Activated T-cell treated with anti-CD3 and anti-CD28 coated beads, Interleukin-2, amount 50 U/mL, for 1 hour (primary cell): ENCODE measurements at regions not wholly inside any gene's neighbourhood (a gene's known extent, or its start where the extent isn't known, plus 50 kb on each side); places are given as distances from the start of the nearest gene placed in this dataset.

Source experiments
- DNase-seq: peaks from one replicate; pipeline ENCODE4 v3.0.0-alpha.2; 2020

DNA sequence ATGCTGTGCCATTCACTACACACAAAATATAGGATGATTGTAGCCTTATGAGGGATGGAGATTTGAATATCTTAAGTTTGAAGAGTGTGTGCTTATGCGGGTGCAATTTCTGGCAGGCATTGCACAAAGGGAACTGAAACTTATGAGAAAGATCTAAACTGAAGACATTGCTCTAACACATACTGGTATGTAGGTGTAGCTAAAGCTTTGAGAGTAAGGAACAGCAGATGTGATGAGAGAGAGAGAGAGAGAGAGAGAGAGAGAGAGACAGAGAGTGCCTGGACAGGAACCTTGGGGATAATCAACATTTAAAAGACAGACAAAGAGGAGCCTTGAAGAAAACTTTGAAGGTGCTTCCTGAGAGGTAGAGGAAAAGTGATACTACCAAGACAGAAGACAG is 379.7 kb downstream of the SPRY1 start:
- no peak for DNase-seq

DNA sequence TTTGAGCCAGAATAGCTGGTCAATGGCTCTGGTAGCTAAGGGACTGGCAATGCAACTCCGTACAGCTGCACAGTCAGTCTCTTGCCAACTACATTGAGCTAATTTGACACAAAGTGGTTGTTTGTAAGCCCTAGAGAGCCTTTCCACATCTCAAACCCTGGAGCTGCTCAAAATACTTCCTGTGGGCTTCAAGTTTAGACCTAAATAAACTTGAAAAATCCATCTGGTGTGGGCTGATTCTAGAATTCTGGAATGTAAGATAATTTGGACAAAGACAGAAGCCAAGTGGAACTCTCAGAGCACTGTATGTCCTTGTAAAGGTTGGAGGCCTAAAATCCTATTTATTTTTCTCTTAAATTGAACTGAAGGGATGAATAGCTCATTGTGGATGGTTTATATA is 380.8 kb downstream of the SPRY1 start:
- no peak for DNase-seq

DNA sequence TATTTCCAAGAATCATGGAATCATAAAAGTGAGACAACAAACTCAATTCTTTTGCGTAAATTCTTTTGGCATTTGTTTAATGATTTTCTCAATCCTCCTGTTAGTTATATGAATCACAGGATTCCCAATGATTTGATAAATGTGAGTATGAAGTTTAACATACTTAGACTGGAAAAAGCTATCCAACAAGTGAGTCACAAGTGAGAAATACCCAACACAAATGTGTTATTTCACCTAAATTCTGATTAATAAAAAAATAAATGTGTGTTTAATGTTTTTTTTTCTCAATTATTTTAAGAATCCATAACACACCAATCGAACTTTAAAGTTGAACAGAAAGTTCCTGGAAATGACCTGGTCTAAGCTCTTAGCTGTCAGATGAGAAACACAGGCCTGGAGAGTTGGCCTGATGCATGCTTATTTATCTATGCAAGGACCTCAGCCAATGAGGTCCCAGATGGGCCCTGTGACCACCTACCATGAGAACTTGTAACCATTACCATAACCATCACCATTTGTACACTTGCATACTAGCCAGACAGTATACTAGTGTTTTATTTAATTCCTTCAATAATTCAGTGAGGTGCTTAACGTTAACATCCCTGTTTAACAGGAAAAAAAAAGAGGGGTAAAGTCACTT is 386.7 kb downstream of the SPRY1 start:
- no peak for DNase-seq

DNA sequence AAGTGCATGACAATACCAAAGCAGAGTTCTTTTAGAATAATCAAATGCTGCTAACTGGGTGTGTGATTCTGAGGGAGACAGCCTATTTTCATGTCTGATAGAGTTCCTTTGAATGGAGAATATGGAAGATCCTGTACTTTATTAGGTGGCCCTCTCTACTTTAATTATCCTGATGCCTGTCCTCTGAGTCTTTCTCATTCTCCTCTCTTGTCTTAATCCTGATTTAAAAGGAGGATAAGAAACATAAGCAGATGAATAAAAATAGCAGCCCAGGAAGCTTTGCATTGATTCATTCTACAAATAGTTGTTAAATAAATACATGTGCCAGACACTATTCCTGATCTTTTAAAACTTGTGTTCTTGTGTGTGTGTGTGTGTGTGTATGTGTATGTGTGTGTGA is 387.3 kb downstream of the SPRY1 start:
- no peak for DNase-seq

DNA sequence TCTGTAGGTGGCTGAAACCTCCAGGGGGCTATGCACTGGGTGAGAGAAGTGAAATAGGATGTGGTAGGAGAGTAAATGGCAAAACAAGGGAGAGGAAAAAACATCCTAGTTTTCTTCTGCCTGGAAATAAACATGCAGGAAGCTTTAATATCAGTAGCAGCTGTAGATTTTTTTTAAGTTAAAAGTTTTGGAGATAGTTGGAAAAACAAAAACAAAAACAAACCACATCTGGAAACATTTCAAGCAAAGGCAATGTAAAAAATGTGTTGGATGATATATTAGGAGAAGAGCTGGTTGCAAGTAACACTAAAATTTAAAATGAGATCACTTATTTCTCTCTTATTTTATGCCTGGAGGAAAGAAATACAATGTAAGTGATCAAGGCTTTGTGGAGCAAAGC is 388.0 kb downstream of the SPRY1 start:
- no peak for DNase-seq

DNA sequence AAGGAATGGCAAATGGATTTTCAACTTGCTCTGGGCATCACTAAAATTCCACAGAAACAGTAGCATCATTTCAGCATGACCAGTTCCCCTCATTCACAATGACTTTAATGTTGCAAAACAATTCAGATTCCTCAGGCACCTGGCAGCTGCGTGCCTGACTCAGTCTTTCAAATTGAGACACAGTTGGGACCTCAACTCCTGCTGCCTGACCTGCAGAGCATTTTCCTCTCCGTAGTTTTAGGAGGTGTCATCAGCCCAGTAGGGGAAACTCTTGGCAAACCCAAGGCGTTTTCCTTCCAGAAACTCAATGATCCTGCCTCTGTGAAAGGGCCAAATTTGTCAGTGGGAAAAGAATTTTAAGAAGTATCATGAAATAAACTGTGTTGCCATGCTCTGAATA is 388.9 kb downstream of the SPRY1 start:
- no peak for DNase-seq

DNA sequence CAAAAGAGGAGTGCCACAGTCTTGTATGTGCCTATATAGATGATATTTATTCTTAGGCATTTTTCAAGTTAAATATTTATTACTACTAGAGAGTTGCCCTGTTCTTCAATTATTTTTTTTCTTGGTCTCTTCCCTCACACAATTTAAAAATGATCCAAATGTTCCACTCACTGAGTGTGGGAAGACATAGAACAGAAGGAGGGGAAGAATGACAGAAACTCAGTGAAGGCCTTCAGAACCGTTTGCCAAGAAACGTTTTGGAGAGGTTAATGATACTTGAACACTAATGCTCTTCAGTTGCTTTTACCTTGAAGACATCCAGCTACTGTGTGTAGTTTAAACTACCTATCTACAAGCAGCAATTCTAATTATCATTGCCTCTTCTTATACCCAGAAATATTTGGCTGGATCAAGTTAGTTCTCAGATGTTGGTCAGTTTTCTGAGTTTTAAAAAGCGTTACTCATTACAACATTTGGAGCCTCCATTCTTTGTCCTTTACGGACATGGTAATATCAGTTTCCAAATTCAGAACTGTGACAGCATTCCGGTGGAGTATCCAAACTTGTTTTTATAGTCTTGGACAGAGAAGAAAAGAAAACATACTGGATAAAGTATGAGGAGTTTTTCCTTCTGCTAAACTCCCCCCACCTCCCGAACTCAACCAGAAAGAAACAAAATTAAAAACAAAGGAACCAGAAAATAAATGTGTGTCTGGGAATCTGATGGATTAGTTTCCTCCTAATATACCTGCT is 389.7 kb downstream of the SPRY1 start:
- no peak for DNase-seq

DNA sequence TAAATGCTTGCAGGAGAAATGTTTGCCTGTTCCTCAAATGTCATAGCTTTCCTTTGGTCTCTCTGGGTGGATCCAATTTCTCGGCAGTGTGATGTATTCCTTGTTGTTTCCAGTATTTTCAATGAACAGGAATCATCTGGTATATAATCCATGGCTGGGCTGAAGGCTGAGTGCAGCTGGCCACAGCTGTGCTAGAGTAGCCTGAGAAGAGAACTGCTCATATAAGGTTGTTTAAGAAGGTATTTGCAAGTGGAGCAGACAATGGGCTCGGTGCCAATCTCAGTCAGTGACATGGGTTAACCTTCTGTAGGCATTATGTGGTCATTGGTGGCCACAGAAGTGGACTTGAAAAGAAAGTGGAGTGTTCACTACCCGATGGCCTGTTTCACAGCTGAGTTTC is 390.3 kb downstream of the SPRY1 start:
- no peak for DNase-seq

DNA sequence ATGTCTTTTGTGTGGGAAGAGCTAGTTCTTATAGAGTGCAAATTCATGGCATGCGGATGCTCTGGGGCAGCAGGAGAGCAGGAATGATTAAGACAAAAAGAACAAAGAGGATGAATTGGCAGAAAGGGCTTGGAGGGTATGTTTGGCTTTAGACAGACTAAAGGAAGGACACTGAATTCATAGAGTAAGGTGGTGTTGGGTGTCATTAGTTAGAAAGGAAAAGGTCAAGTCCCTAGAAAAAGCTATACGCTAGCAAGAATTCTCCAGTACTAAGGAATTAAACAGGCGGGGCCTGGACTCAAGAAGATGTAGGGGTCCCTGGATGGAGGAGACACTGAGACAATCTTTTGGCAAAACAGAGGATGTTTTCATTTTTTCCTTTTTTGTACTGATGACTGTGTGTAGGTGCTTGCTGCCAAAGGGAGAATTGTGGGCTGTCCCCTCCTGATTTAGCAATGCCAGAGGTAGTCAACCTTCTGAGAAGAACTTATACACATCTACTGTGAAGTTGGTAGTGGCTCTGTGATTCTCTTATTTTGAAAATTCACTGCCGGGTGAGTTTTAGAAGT is 391.0 kb downstream of the SPRY1 start:
- no peak for DNase-seq

DNA sequence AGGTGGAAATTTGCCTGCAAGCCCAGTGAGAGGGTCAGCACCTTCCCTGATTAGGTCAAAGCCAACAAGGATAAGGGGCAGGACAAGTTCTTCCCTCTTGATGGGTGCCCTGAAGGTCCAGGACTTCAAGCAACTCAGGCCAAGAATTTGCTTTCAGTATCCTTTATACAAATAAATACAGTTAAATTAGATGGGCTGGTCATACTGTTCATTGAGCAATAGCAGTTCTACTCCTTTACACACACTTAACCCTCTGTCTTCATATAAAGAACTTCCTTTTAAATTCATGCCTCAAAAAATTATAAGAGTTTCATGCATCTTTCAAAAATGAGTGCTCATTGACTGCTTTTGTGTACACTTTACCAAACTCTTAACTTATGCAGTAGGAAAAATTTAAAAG is 392.0 kb downstream of the SPRY1 start:
- DNase-seq, result no peak

DNA sequence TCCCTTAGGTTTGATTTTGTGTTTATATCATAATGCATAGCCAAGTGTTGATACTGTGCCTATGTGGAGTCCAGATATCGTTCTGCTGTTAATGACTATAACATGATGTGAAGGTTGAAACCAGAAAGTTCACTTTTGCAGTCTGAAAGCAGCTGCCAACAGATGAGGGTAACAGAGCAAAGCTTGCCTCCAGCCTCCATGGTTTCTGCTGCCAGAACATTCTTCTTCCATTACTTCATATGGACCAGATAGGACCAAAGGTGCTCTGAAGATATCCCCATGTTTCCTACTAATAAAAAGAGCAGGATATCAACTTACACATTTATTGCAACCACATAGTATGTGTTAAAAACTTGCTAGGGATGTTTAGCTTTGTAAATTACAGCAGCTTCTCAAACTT is 394.1 kb downstream of the SPRY1 start:
- no peak for DNase-seq

DNA sequence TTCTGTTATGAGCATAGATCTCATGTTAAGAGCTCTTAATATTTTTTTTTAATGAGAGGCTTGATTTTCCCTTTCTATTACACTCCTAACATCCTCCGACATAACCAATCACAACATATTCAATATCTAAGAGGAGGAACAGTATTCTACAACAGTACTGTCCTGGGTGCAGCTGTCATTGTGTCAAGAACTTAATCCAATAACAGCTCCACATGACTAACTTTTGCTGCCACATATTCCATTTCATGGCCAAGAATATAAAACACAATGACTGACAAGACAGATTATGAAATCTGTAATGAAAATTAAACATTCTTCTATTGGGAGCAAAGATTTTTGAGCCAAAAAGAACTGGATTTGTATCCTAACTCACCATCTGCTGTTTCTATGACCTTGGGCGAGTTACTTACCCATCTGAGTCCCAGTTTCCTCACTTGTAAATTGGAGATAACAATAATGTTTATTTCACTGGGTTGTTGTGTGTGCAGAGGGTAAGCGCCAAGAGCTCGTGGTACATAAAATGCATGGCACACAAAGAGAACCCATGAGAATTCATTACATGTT is 405.6 kb downstream of the SPRY1 start:
- no peak for DNase-seq

DNA sequence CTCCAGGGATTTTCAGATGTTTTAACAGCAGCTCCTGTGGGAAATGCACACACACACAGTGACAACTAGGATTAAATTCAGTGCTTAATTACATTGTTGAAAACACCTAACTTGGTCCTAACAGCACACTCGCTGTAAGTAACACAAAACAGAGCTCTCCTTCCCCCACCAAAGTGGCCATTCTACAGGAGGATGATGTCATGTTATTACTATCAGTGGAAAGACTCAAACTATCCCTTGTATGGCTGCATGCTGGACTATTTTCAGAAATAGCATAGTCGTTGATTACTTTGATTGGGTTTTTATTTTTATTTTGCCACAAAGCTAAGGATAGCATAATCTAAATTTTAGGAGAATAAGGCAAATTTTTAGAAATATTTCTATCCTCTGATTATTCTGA is 406.3 kb downstream of the SPRY1 start:
- DNase-seq, result no peak

DNA sequence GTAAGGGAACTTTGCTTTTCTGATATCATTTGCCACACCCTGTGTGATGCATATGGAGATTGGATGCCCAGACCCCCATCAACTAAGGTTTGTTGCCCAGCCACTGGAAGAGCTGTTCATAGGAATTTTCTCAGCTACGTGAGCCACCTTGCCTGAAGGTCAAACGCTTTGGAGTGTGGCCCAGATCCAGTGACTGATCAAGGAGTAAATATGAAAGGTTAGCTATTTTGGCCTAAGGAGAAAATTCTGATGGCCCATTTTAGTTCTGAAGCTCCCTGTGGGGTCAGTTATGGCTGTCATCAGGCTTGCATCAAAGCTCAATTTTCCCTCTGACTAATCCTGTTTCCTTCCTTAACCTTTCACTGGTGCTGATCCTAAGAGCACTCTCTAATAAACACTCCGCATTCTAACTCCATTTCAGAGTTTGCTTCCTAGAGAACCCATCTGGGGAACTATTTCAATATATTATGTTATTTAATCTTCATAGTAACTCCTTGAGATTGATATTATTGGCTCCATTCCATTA is 407.7 kb downstream of the SPRY1 start:
- no peak for DNase-seq

DNA sequence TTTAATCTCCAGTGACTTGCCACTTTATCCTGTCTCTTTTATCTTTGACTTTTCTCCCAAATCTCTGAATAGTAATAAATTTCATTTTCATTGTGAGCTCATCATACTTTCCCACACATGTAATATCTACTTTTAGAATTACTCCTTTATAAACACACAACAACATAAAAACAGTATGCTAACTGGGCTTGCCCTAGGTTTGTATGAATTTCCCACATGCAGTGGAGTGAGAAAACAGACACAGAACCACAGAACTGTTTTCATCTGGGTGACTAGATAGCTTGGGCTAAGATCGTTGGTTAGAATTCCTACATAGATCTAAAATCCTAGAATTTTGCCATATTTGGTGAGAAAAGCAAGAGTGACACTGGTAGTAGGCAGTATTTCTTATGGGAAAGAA is 409.5 kb downstream of the SPRY1 start:
- DNase-seq, result no peak

DNA sequence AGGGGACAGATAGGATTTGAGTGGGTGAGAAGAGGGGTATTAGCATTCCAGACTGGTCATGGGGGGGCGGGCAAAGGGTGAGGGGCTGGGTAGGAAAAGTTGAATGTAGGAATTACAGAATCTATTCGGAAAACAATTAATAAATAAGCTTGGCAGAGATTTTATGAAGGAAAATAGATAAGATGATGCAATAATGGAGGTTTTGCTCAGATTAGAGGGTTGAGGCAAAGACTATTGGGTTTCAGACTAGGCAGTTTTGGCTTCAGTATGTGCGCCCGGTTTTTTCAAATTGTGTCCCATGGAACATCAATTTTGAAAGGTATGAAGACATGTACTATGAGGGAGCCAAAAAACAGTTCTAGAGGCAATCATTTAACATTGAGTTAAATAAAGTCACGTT is 410.6 kb downstream of the SPRY1 start:
- no peak for DNase-seq

DNA sequence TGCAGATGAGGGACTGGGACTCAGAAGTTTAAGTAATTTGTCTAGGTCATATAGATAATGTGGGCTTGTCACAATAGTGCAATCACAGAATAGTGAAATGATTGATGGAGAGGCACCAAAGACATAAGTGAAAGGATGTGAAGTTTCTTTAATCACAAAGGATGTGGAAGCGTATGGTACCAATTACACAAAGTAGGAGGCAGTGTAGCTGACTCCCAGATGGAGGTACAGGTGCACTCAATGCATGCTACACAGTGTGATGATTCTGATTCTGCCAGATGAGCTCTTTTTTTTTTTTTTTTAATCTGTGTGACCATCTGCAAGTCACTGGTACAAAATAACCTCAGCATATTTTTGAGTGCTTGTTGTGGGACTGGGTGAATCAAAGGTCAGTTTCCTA is 411.3 kb downstream of the SPRY1 start:
- no peak for DNase-seq

DNA sequence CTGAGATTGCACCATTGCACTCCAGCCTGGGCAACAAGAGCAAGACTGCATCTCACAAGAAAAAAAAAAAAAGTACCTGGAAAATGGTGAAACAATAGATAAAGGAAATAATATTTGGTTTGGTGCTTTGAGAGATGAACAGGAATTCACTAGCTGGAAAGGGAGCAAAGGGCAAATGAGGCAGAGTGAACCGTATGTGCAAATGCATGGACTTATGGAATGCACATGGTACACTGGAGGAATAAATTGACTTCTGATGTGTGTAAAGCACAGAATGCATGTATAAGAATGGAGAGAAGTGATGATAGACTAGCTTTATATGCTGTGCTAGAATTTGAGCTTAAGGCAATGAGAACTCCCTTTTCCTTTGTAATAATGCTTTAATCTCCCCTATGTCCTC is 413.3 kb downstream of the SPRY1 start:
- no peak for DNase-seq

DNA sequence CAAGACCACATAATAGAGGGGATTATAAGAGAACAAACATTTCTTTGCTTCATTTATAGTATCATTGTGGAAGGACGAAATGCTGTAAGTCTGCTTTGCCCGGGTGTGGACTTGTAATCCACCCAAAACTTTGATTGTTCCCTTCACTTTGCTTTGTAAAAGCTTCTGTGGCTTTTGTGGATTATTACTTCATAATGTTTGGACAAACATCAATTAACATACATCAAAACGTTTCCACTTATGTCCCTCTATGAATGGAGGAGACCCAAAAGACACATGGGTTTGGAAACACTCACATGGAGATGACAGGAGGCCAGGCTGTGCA is 415.4 kb downstream of the SPRY1 start:
- DNase-seq, result no peak

DNA sequence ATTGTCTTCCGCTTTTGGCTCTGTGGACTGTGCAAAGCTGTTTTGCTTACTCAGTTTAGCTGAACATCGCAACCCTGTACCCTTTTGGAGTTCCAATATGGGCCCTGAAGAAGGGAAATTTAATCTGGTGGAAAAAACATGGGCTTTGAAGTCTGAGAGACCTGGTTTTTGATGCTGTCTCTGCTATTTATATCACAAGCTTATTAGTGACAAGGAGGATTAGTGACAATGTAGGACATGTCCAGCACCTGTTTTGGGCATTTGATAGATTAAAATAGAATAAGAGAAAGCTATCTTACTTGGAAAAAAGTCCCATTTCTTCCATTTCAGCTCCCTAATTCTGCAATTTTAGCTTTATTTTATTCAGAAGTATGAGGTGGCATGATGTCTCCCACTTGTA is 417.3 kb downstream of the SPRY1 start:
- DNase-seq, result no peak

DNA sequence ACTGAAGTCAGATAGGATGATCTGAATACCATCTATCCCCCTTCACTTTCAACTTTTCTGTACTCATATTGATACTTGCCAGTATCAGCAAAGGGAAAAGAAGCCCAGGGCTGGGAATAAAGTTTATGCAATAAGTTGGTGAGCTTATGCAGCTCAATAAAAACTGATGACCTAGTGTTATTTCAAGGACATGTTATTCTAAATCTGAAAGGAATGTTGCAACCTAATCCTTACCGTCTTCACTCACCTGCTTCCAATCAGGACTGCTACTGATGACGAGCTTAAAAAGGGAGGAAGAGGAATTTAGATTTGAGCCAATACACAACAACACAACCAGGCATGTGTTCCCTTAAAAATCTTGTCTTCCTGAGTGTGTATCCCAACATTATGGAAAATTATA is 419.9 kb downstream of the SPRY1 start:
- no peak for DNase-seq

DNA sequence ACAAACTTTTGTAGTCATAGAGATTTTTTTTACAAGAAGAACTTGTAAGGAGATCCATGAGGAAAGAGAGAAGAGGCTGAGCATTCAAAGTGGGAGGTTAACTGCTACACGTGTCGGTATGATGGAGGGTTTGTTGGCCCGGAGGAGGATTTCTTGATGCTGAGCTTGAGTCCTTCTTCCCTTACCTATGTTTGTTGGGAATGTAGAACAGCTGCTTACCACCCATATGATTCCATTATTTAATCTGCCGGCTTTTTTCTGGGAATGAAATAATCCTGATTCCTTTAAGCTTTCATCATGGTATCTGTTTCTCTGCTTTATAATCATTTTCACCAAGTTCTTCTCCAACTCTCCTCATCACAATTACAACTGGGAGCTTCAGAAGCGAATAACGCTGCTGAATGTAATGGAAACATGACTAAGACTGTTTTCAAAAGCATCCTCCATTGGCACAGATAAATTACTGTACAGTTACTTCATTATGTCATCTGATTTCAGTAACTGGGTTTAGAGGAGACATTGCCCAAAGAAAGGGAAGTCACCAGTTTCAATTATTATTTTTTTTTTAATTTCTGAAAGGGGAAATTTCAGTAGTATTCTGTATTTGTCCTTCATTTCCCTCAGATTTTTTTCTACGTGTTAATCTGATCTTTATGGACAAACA is 420.6 kb downstream of the SPRY1 start:
- DNase-seq, result no peak

DNA sequence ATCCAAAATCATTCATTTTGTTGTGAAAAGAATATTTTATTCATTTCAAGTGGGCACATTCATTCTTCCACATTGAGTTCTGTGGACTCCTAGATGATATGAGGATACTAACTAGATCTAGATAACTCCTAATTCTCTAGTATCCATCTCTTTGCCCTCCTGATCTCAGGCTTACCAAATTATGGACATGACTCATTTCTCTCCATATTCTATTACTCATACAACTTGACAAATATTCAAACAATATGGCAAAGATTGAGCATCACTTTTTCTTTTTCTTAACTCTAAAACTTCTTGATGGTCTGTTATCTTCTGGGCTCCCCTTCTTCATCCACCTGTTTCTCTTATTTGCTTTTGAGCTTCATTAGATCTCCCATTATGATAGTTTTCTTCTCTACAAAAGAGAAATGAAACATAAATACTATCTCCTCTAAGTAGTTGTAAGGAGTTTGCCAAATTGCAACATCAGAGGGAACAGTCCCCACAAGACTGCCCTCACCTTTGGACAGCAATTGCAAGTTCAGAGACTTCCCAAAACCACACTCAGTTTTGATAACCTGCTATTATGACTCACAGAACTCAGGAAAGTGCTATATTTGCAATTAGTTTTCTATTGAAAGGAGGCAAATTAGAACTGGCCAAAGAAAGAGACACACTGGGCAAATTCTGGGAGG is 422.9 kb downstream of the SPRY1 start:
- DNase-seq, result no peak
